Progenitor cell of endocrine pancreas (in vitro differentiated cells): ENCODE measurements at regions not wholly inside any gene's neighbourhood (a gene's known extent, or its start where the extent isn't known, plus 50 kb on each side); places are given as distances from the start of the nearest gene placed in this dataset.

Experiments used
- DNase-seq: peaks from one replicate; pipeline ENCODE4 v3.0.0; 2021; ENCODE audit warnings: low spot score; ENCODE audit not compliant: unreplicated experiment
- H3K27ac Mint-ChIP-seq: 2 replicates; pipeline ENCODE4 v1.8.0; 2021; ENCODE audit warnings: mild to moderate bottlenecking, moderate library complexity, mixed read lengths
- H3K27me3 Mint-ChIP-seq: 2 replicates; pipeline ENCODE4 v1.8.0; 2021; ENCODE audit warnings: mixed read lengths
- H3K36me3 Mint-ChIP-seq: 2 replicates; pipeline ENCODE4 v1.8.0; 2022; ENCODE audit warnings: mixed read lengths; ENCODE audit not compliant: insufficient read depth
- H3K4me1 Mint-ChIP-seq: 2 replicates; pipeline ENCODE4 v1.8.0; 2021; ENCODE audit warnings: low read depth, mixed read lengths
- H3K4me3 Mint-ChIP-seq: 2 replicates; pipeline ENCODE4 v1.8.0; 2021; ENCODE audit warnings: low read depth, mild to moderate bottlenecking, moderate library complexity, mixed read lengths
- H3K9me3 Mint-ChIP-seq: 2 replicates; pipeline ENCODE4 v1.8.0; 2021; ENCODE audit warnings: low read depth, mixed read lengths
- TF ChIP-seq, protein P1 (sequence below): fragments of 200-600 bp; sonication (generic); IDR thresholded peaks from one replicate; pipeline ENCODE4 v1.5.0; 2021; ENCODE audit warnings: antibody characterized with exemption, mild to moderate bottlenecking; ENCODE audit not compliant: unreplicated experiment

DNA sequence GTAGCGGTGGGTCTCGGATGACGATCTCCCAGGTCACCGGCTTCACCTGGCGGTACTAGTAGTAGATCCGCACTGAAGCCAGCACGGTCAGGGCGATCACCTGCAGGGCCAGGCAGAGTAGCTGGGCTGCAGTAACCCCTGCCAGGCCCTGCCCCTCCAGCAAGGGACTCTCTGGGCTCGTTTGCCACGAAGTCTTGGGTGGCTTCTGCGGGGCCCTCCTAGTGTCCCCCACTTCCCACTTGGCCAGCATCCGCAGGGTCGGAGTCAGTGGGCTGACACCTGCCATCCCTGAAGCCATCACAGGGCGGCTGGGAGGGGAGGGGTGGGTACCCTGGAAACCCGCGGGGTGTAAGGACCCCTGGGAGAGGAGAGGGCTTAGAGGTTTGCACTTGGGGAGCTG lies 214.0 kb downstream of the OR4C45 start:
- no peaks in the 10 kb centered on the region for H3K27me3 Mint-ChIP-seq
- H3K9me3 Mint-ChIP-seq = peaks cover 27% of the 10 kb centered on the region
- TF ChIP-seq, protein P1, sequence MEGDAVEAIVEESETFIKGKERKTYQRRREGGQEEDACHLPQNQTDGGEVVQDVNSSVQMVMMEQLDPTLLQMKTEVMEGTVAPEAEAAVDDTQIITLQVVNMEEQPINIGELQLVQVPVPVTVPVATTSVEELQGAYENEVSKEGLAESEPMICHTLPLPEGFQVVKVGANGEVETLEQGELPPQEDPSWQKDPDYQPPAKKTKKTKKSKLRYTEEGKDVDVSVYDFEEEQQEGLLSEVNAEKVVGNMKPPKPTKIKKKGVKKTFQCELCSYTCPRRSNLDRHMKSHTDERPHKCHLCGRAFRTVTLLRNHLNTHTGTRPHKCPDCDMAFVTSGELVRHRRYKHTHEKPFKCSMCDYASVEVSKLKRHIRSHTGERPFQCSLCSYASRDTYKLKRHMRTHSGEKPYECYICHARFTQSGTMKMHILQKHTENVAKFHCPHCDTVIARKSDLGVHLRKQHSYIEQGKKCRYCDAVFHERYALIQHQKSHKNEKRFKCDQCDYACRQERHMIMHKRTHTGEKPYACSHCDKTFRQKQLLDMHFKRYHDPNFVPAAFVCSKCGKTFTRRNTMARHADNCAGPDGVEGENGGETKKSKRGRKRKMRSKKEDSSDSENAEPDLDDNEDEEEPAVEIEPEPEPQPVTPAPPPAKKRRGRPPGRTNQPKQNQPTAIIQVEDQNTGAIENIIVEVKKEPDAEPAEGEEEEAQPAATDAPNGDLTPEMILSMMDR = no peak
- DNase-seq = no peak
- no peak overlapping the region for H3K4me3 Mint-ChIP-seq
- H3K27ac Mint-ChIP-seq = no peak overlapping the region
- H3K4me1 Mint-ChIP-seq = no peaks in the 10 kb centered on the region
- no peaks in the 10 kb centered on the region for H3K36me3 Mint-ChIP-seq

- Mint-ChIP-seq H3K9me3 (peaks cover 26% of the 10 kb centered on the region), H3K27me3 (no peaks in the 10 kb centered on the region), H3K4me1 (no peaks in the 10 kb centered on the region), H3K4me3 (no peak overlapping the region), H3K36me3 (no peaks in the 10 kb centered on the region), H3K27ac (no peak overlapping the region)
- no peak for DNase-seq
- TF ChIP-seq, protein P1 = no peak
These were observed 214.7 kb downstream of the OR4C45 start for GRCh38 chr11:50247309-50247874.

- Mint-ChIP-seq H3K27me3 (no peaks in the 10 kb centered on the region), H3K4me3 (no peak overlapping the region), H3K36me3 (no peaks in the 10 kb centered on the region), H3K9me3 (peaks cover 50% of the 10 kb centered on the region), H3K27ac (no peak overlapping the region), H3K4me1 (no peaks in the 10 kb centered on the region)
- DNase-seq = no peak
- TF ChIP-seq, protein P1 = no peak
These were observed 235.2 kb downstream of the OR4C45 start for GRCh38 chr11:50267851-50268250.

DNA sequence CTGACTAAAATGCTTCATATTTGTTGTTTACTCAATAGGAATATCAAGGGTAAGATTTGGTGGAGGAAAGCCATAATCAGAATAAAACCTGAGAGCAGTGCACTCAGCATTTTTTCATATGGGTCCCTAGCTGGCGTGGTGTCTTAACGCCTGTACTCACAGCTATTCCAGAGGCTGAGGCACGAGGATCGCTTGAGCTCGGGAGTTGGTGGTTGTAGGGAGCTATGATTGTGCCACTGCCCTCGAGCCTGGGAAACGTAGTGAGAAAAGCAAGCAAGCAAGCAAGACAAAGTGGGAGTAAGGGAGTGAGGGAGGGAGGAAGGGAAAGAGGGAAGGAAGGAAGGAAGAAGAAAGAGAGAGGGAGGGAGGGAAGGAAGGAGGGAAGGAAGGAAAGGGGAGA lies 242.5 kb downstream of the OR4C45 start:
- no peaks in the 10 kb centered on the region for H3K36me3 Mint-ChIP-seq
- no peak overlapping the region for H3K4me3 Mint-ChIP-seq
- DNase-seq = no peak
- H3K9me3 Mint-ChIP-seq = peaks cover 61% of the 10 kb centered on the region
- TF ChIP-seq, protein P1 = no peak
- no peaks in the 10 kb centered on the region for H3K27me3 Mint-ChIP-seq
- no peak overlapping the region for H3K27ac Mint-ChIP-seq
- no peaks in the 10 kb centered on the region for H3K4me1 Mint-ChIP-seq

- H3K4me3 Mint-ChIP-seq = no peak overlapping the region
- peaks cover 73% of the 10 kb centered on the region for H3K9me3 Mint-ChIP-seq
- no peak overlapping the region for H3K27ac Mint-ChIP-seq
- no peak for DNase-seq
- no peaks in the 10 kb centered on the region for H3K27me3 Mint-ChIP-seq
- TF ChIP-seq, protein P1 = no peak
- H3K36me3 Mint-ChIP-seq = peaks cover 2% of the 10 kb centered on the region
- no peaks in the 10 kb centered on the region for H3K4me1 Mint-ChIP-seq
These were observed 246.1 kb downstream of the OR4C45 start for GRCh38 chr11:50278756-50279155.
